ENCODE measurements at regions not wholly inside any gene's neighbourhood (a gene's known extent, or its start where the extent isn't known, plus 50 kb on each side); places are given as distances from the start of the nearest gene placed in this dataset.

DNA sequence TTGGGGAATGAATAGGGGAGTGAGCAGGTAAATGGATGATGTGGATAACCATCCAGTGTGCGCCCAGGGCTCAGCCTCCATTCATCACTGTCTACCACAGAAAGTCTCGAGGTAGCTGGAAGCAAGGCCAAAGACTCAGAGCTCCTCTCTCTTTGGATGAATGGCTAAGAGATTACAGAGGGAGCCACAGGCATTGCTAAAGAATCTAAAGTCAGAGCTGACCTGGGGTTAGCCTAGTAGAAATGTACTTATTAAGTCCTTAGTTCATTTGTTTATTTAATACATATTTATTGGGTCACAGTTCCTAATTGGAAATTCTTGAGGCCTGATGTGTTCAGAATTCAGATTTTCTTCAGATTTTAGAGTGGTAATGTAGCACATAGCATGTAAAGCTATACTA is 88.7 kb upstream of the HPF1 start:
- TF ChIP-seq POLR2A (IDR thresholded peaks at IDR 0.05; ENCODE audit: low read length) = no peak
- TF ChIP-seq GATA1 (IDR thresholded peaks at IDR 0.05; ENCODE audit: low read depth, low read length) = no peak

Measured in erythroblast (primary cell).